Spleen (tissue), 7 donors: ENCODE measurements at regions not wholly inside any gene's neighbourhood (a gene's known extent, or its start where the extent isn't known, plus 50 kb on each side); places are given as distances from the start of the nearest gene placed in this dataset.

Experiments
- CTCF ChIP-seq, 11 experiments: fragments of 200-600 bp in 7 of 11; fragments of 450-650 bp in 4 of 11; sonication (generic) in 4 of 11; IDR thresholded peaks in 8 of 11; conservative IDR thresholded peaks in 3 of 11; 1 replicate in 7 of 11; 2 replicates in 4 of 11; pipeline versions ENCODE4 v1.4.0 to v1.8.0; 2016 to 2021; ENCODE audit warnings: antibody characterized with exemption in 11 of 11, inconsistent platforms in 4 of 11, mild to moderate bottlenecking in 1 of 11
- POLR2AphosphoS5 ChIP-seq, 3 donors: sonication (generic); formaldehyde crosslinking; IDR thresholded peaks; one replicate each; pipeline ENCODE4 v1.5.1; 2017; ENCODE audit warnings: antibody characterized with exemption in 3 of 3
- donor health status: DM: no; HTN: no; CAD: no; lungs with moderate emphysema.
- donor health status: DM: no; HTN: no; CAD: no.
- donor health status: DM: no; HTN: no; CAD: no.

- no peak for TF ChIP-seq CTCF (IDR thresholded peaks at IDR 0.05 in 8 of 11, conservative IDR thresholded peaks at IDR 0.05 in 3 of 11)
- no peak for TF ChIP-seq POLR2AphosphoS5 (IDR thresholded peaks at IDR 0.05)
Measured at GRCh38 chr9:2545881-2546490, 75.6 kb upstream of the VLDLR start.
